ENCODE measurements at regions not wholly inside any gene's neighbourhood (a gene's known extent, or its start where the extent isn't known, plus 50 kb on each side); places are given as distances from the start of the nearest gene placed in this dataset.
"Not testable (repeated sequence)": the region's sequence is repeated elsewhere in the genome, so short reads cannot be mapped to it uniquely, and the experiment has no call there.

DNA sequence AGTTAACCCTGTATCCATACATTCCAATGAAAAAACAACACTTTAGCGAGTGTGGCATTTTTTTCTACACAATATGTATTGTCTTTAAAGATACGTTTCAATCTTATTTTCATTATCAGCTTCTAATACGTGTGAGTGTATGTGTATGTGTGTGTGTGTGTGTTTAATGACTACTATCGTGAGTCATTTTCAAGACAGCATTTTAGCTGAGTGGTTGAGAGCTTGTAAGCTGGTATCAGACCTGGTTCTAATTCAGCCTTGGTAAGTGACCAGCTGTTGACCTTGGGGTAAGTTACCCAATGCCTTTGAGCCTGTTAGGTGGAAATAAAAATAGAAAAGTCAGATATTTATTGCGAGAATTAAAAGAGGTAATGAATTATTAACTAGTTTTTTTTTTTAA, 320.0 kb upstream of the NT5E start:
- TF ChIP-seq EZH2 (IDR thresholded peaks at IDR 0.05; ENCODE audit: insufficient read depth, low read length) = no peak
- TF ChIP-seq, protein P1, sequence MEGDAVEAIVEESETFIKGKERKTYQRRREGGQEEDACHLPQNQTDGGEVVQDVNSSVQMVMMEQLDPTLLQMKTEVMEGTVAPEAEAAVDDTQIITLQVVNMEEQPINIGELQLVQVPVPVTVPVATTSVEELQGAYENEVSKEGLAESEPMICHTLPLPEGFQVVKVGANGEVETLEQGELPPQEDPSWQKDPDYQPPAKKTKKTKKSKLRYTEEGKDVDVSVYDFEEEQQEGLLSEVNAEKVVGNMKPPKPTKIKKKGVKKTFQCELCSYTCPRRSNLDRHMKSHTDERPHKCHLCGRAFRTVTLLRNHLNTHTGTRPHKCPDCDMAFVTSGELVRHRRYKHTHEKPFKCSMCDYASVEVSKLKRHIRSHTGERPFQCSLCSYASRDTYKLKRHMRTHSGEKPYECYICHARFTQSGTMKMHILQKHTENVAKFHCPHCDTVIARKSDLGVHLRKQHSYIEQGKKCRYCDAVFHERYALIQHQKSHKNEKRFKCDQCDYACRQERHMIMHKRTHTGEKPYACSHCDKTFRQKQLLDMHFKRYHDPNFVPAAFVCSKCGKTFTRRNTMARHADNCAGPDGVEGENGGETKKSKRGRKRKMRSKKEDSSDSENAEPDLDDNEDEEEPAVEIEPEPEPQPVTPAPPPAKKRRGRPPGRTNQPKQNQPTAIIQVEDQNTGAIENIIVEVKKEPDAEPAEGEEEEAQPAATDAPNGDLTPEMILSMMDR (IDR thresholded peaks at IDR 0.05; ENCODE audit: insufficient read depth, low read depth, low read length) = no peak
- FAIRE-seq (no peak), DNase-seq (ENCODE audit: low read depth) (no peak)
- Histone ChIP-seq H3K27me3 (ENCODE audit: insufficient read depth, low read length) (no peaks in the 10 kb centered on the region), H3K4me1 (ENCODE audit: insufficient read depth, low read length) (no peaks in the 10 kb centered on the region), H3K9me3 (ENCODE audit: insufficient read depth, low read depth, low read length) (no peaks in the 10 kb centered on the region), H4K20me1 (ENCODE audit: insufficient read depth, low read length) (no peaks in the 10 kb centered on the region), H3K9ac (ENCODE audit: low read length) (no peak overlapping the region), H3K27ac (ENCODE audit: low read depth, low read length) (no peak overlapping the region), H3K4me2 (ENCODE audit: low read length) (no peak overlapping the region), H3K36me3 (ENCODE audit: insufficient read depth, low read length) (no peaks in the 10 kb centered on the region), H3K4me3 (ENCODE audit: insufficient read depth, low read depth, low read length) (no peak overlapping the region), H3K79me2 (ENCODE audit: insufficient read depth, low read length) (no peaks in the 10 kb centered on the region), H2AFZ (ENCODE audit: low read depth, low read length) (no peak overlapping the region)
- Mint-ChIP-seq H3K36me3 (ENCODE audit: low read depth, unreplicated experiment) (no peaks in the 10 kb centered on the region), H3K4me3 (ENCODE audit: unreplicated experiment) (no peak overlapping the region), H3K27me3 (ENCODE audit: low read depth, unreplicated experiment) (peaks cover 6% of the 10 kb centered on the region), H3K27ac (ENCODE audit: unreplicated experiment) (no peak overlapping the region), H3K4me1 (ENCODE audit: low read depth, unreplicated experiment) (peaks cover 3% of the 10 kb centered on the region), H3K9me3 (ENCODE audit: unreplicated experiment) (no peaks in the 10 kb centered on the region)

DNA sequence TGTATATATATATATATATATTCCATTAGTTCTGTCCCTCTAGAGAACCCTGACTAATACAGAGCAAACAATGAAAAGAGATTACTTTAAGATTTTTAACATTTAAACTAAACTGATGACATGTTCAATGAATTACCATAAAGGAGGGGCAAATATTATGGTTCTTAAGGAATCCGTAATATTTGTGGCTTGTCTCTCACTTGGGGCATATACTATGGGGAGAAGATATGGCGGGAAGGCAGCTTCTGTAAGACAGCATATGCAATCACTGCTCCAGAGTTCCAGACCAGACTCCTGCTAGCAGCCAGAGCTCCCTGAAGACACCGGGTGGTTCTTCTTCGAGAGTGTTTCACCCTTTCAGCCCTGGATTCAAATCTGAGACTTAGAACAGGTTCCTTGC, 321.1 kb upstream of the NT5E start:
- Mint-ChIP-seq H3K9me3 (ENCODE audit: unreplicated experiment) (no peaks in the 10 kb centered on the region), H3K36me3 (ENCODE audit: low read depth, unreplicated experiment) (no peaks in the 10 kb centered on the region)

DNA sequence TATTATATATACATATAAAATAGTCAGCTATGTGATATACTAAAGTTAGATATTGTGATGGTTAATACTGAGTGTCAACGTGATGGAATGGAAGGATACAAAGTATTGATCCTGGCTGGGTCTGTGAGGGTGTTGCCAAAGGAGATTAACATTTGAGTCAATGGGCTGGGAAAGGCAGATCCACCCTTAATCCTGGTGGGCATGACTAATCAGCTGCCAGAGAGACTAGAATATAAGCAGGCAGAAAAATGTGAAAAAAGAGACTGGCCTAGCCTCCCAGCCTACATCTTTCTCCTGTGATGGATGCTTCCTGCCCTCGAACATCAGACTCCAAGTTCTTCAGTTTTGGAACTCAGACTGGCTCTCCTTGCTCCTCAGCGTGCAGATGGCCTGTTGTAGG, 321.6 kb upstream of the NT5E start:
- H3K9ac ChIP-seq (ENCODE audit: low read length); H3K4me2 ChIP-seq (ENCODE audit: low read length); H3K27me3 Mint-ChIP-seq (ENCODE audit: low read depth, unreplicated experiment); H4K20me1 ChIP-seq (ENCODE audit: insufficient read depth, low read length); H3K4me1 Mint-ChIP-seq (ENCODE audit: low read depth, unreplicated experiment); H3K36me3 ChIP-seq (ENCODE audit: insufficient read depth, low read length); H3K36me3 Mint-ChIP-seq (ENCODE audit: low read depth, unreplicated experiment); H3K27ac Mint-ChIP-seq (ENCODE audit: unreplicated experiment); FAIRE-seq; H3K27ac ChIP-seq (ENCODE audit: low read depth, low read length); H3K79me2 ChIP-seq (ENCODE audit: insufficient read depth, low read length); DNase-seq (ENCODE audit: low read depth); H2AFZ ChIP-seq (ENCODE audit: low read depth, low read length); H3K4me1 ChIP-seq (ENCODE audit: insufficient read depth, low read length); H3K4me3 Mint-ChIP-seq (ENCODE audit: unreplicated experiment); H3K9me3 Mint-ChIP-seq (ENCODE audit: unreplicated experiment); H3K27me3 ChIP-seq (ENCODE audit: insufficient read depth, low read length); H3K9me3 ChIP-seq (ENCODE audit: insufficient read depth, low read depth, low read length); H3K4me3 ChIP-seq (ENCODE audit: insufficient read depth, low read depth, low read length): not testable (repeated sequence)

More for the DNA sequence above, 321.1 kb upstream of the NT5E start:
- no peak overlapping the region for H3K4me2 ChIP-seq (ENCODE audit: low read length)
- no peaks in the 10 kb centered on the region for H3K79me2 ChIP-seq (ENCODE audit: insufficient read depth, low read length)
- DNase-seq (ENCODE audit: low read depth) (no peak), FAIRE-seq (no peak)
- no peaks in the 10 kb centered on the region for H3K36me3 ChIP-seq (ENCODE audit: insufficient read depth, low read length)
- H3K9me3 ChIP-seq (ENCODE audit: insufficient read depth, low read depth, low read length) = no peaks in the 10 kb centered on the region
- Mint-ChIP-seq H3K4me3 (ENCODE audit: unreplicated experiment) (no peak overlapping the region), H3K27ac (ENCODE audit: unreplicated experiment) (no peak overlapping the region), H3K4me1 (ENCODE audit: low read depth, unreplicated experiment) (peaks cover 7% of the 10 kb centered on the region), H3K27me3 (ENCODE audit: low read depth, unreplicated experiment) (peaks cover 10% of the 10 kb centered on the region)
- no peak overlapping the region for H3K4me3 ChIP-seq (ENCODE audit: insufficient read depth, low read depth, low read length)
- no peak overlapping the region for H3K9ac ChIP-seq (ENCODE audit: low read length)
- no peaks in the 10 kb centered on the region for H3K27me3 ChIP-seq (ENCODE audit: insufficient read depth, low read length)
- H3K27ac ChIP-seq (ENCODE audit: low read depth, low read length) = no peak overlapping the region
- no peaks in the 10 kb centered on the region for H4K20me1 ChIP-seq (ENCODE audit: insufficient read depth, low read length)
- TF ChIP-seq, protein P1 (IDR thresholded peaks at IDR 0.05; ENCODE audit: insufficient read depth, low read depth, low read length) = no peak
- TF ChIP-seq EZH2 (IDR thresholded peaks at IDR 0.05; ENCODE audit: insufficient read depth, low read length) = no peak
- H2AFZ ChIP-seq (ENCODE audit: low read depth, low read length) = no peak overlapping the region
- H3K4me1 ChIP-seq (ENCODE audit: insufficient read depth, low read length) = no peaks in the 10 kb centered on the region
